Panc1 (cell line): ENCODE measurements at regions not wholly inside any gene's neighbourhood (a gene's known extent, or its start where the extent isn't known, plus 50 kb on each side); places are given as distances from the start of the nearest gene placed in this dataset.

Experiments used
- ATAC-seq: fragments of 200-7000 bp; cut with Tn5 transposase; 2 replicates; pipeline ENCODE4 v1.9.1; 2020; ENCODE audit warnings: mild to moderate bottlenecking, moderate library complexity
- BruUV-seq: library from RNA; stranded (reverse); fragments of 400-500 nt; replicated peaks from 2 replicates; lab custom pipeline; 2021; lab: Mats Ljungman, UMichigan
- CTCF ChIA-PET: fragments of 300-600 bp; sonication (Branson Sonifier 250); formaldehyde crosslinking; loops from one replicate; lab custom pipeline; 2022; ENCODE audit warnings: antibody characterized with exemption; lab: Charles Lee
- POLR2A ChIA-PET: fragments of 300-600 bp; sonication (Branson Sonifier 250); formaldehyde crosslinking; loops from one replicate; lab custom pipeline; 2022; ENCODE audit warnings: antibody characterized with exemption; lab: Charles Lee
- DNase-seq: peaks from one replicate; pipeline ENCODE4 v3.0.0-alpha.2; 2010; ENCODE audit warnings: low read depth, low spot score
- H3K27ac ChIP-seq: 2 replicates; pipeline ENCODE4 v1.5.1; 2011; ENCODE audit warnings: mild to moderate bottlenecking, low read length, inconsistent platforms
- H3K27me3 ChIP-seq: fragments of 200-500 bp; sonication (Bioruptor generic); 2 replicates; pipeline ENCODE4 v1.6.0; 2014; ENCODE audit warnings: low read length, inconsistent platforms; ENCODE audit not compliant: control insufficient read depth, insufficient read depth
- H3K36me3 ChIP-seq: fragments of 200-500 bp; sonication (Bioruptor generic); 2 replicates; pipeline ENCODE4 v1.5.1; 2014; ENCODE audit warnings: inconsistent platforms, mild to moderate bottlenecking, low read length, moderate library complexity; ENCODE audit not compliant: control insufficient read depth, insufficient read depth
- H3K4me1 ChIP-seq: 2 replicates; pipeline ENCODE4 v1.5.1; 2011; ENCODE audit warnings: inconsistent platforms, mild to moderate bottlenecking, low read length, moderate library complexity; ENCODE audit not compliant: control insufficient read depth, insufficient read depth
- H3K4me3 ChIP-seq, 2 experiments: 2 replicates each; pipeline ENCODE4 v1.5.1; 2011 to 2012; ENCODE audit warnings: low read depth in 2 of 2, low read length in 2 of 2, mild to moderate bottlenecking in 2 of 2, inconsistent platforms in 1 of 2, moderate library complexity in 1 of 2
- H3K9me3 ChIP-seq: fragments of 200-500 bp; sonication (Bioruptor generic); 2 replicates; pipeline ENCODE4 v1.5.1; 2014; ENCODE audit warnings: low read depth, mild to moderate bottlenecking, inconsistent platforms, low read length, moderate library complexity; ENCODE audit not compliant: control insufficient read depth, insufficient read depth
- POLR2AphosphoS5 ChIP-seq: IDR thresholded peaks from 2 replicates; pipeline ENCODE4 v1.6.1; 2012; ENCODE audit warnings: mild to moderate bottlenecking, low read depth, low read length, moderate library complexity
- SIN3A ChIP-seq: IDR thresholded peaks from 2 replicates; pipeline ENCODE4 v1.6.1; 2012; ENCODE audit warnings: low read depth, mild to moderate bottlenecking, low read length, moderate library complexity, borderline replicate concordance; ENCODE audit not compliant: insufficient read depth
- TCF7L2 ChIP-seq: IDR thresholded peaks from 2 replicates; pipeline ENCODE4 v1.6.1; 2011; ENCODE audit warnings: mild to moderate bottlenecking, low read depth, low read length, inconsistent platforms
- in situ Hi-C: cut with HindIII; loops from 2 replicates; pipeline ENCODE4 v1.10.0; 2016; ENCODE audit warnings: low sequenced_read_pairs, low pct_unique_long_range_greater_than_20kb
- intact Hi-C: fragments of 100-400 bp; cut with micrococcal nuclease; formaldehyde crosslinking; loops from one replicate; pipeline ENCODE4 v1.10.0; 2022; ENCODE audit not compliant: unreplicated experiment
- TF ChIP-seq, protein P1 (sequence below): fragments of 450-650 bp; IDR thresholded peaks from 2 replicates; pipeline ENCODE4 v1.5.1; 2017; ENCODE audit warnings: mild to moderate bottlenecking
- TF ChIP-seq, protein P2 (sequence below), 2 experiments: IDR thresholded peaks; 2 replicates each; pipeline ENCODE4 v1.6.1; 2011 to 2012; ENCODE audit warnings: low read depth in 2 of 2, control low read depth in 1 of 2, low read length in 1 of 2, mild to moderate bottlenecking in 1 of 2, moderate library complexity in 1 of 2; ENCODE audit not compliant: insufficient read depth in 1 of 2

DNA sequence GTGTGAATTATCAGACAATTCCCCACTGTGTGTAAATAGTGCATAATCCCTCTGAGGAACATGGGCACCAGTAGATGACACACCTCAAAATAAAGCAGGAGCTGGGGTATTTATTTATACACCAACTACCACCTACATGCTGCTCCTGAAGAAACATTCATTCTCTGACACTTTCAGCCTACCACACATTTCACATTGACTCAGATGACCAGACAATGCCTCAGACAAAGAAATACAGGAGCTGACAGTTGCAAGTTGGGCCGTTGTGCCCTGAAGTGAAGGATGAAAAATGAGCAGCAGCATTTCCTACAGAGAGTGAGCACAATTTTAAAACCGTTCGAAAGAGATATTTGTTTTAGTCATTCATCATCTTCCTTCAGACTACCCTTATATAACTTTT is 63.2 kb downstream of the RGS2 start:
- ATAC-seq (no peak), DNase-seq (no peak)
- Histone ChIP-seq H3K4me3 (no peak overlapping the region), H3K4me1 (no peaks in the 10 kb centered on the region), H3K27me3 (no peaks in the 10 kb centered on the region; the same call in 1 of the 2 replicates), H3K36me3 (no peaks in the 10 kb centered on the region), H3K27ac (no peak overlapping the region), H3K9me3 (no peaks in the 10 kb centered on the region)
- ChIA-PET CTCF (no interaction called here), POLR2A (interaction anchor here (0.5 kb wide), 1 partner anchor 538 kb away, joined by 11 read pairs; no protein-coding TSS in a partner anchor)
- no TSS peak for BruUV-seq
- TF ChIP-seq, protein P1, sequence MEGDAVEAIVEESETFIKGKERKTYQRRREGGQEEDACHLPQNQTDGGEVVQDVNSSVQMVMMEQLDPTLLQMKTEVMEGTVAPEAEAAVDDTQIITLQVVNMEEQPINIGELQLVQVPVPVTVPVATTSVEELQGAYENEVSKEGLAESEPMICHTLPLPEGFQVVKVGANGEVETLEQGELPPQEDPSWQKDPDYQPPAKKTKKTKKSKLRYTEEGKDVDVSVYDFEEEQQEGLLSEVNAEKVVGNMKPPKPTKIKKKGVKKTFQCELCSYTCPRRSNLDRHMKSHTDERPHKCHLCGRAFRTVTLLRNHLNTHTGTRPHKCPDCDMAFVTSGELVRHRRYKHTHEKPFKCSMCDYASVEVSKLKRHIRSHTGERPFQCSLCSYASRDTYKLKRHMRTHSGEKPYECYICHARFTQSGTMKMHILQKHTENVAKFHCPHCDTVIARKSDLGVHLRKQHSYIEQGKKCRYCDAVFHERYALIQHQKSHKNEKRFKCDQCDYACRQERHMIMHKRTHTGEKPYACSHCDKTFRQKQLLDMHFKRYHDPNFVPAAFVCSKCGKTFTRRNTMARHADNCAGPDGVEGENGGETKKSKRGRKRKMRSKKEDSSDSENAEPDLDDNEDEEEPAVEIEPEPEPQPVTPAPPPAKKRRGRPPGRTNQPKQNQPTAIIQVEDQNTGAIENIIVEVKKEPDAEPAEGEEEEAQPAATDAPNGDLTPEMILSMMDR, result no peak
- TF ChIP-seq POLR2AphosphoS5 (no peak), TCF7L2 (no peak), SIN3A (no peak)
- TF ChIP-seq, protein P2, sequence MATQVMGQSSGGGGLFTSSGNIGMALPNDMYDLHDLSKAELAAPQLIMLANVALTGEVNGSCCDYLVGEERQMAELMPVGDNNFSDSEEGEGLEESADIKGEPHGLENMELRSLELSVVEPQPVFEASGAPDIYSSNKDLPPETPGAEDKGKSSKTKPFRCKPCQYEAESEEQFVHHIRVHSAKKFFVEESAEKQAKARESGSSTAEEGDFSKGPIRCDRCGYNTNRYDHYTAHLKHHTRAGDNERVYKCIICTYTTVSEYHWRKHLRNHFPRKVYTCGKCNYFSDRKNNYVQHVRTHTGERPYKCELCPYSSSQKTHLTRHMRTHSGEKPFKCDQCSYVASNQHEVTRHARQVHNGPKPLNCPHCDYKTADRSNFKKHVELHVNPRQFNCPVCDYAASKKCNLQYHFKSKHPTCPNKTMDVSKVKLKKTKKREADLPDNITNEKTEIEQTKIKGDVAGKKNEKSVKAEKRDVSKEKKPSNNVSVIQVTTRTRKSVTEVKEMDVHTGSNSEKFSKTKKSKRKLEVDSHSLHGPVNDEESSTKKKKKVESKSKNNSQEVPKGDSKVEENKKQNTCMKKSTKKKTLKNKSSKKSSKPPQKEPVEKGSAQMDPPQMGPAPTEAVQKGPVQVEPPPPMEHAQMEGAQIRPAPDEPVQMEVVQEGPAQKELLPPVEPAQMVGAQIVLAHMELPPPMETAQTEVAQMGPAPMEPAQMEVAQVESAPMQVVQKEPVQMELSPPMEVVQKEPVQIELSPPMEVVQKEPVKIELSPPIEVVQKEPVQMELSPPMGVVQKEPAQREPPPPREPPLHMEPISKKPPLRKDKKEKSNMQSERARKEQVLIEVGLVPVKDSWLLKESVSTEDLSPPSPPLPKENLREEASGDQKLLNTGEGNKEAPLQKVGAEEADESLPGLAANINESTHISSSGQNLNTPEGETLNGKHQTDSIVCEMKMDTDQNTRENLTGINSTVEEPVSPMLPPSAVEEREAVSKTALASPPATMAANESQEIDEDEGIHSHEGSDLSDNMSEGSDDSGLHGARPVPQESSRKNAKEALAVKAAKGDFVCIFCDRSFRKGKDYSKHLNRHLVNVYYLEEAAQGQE (IDR thresholded peaks at IDR 0.05; ENCODE audit: insufficient read depth in 1 of 2, low read depth in 2 of 2, low read length in 1 of 2), result no peak
- intact Hi-C loops, result no loop called here
- in situ Hi-C loops, result no loop called here

DNA sequence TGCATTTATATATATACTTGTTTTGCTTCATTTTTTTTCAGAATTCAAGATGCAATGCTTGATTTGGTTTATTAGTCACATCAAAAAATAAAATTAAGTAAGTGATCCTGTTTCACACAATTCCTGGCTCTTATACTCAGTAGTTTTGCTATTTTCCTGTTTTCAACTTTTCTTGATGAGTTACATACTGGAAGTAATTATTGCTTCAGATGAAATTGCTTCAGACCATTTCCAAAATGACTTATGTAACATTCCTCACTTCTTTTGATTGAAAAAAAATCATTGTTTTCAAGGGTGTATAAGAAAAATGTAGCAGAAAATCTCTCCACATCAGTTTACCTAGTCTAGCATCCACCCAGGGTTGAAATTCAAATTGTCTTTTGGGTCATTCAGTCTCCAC is 65.0 kb downstream of the RGS2 start:
- Histone ChIP-seq H3K27ac (no peak overlapping the region), H3K4me3 (no peak overlapping the region), H3K4me1 (no peaks in the 10 kb centered on the region), H3K9me3 (no peaks in the 10 kb centered on the region), H3K36me3 (no peaks in the 10 kb centered on the region), H3K27me3 (no peaks in the 10 kb centered on the region; the same call in 1 of the 2 replicates)
- in situ Hi-C loops, result no loop called here
- intact Hi-C loops, result no loop called here
- ATAC-seq, result no peak
- POLR2A ChIA-PET, result no interaction called here
- no peak for DNase-seq
- TF ChIP-seq TCF7L2, result no peak
- TF ChIP-seq, protein P1, result no peak
- no TSS peak for BruUV-seq
- CTCF ChIA-PET, result no interaction called here

DNA sequence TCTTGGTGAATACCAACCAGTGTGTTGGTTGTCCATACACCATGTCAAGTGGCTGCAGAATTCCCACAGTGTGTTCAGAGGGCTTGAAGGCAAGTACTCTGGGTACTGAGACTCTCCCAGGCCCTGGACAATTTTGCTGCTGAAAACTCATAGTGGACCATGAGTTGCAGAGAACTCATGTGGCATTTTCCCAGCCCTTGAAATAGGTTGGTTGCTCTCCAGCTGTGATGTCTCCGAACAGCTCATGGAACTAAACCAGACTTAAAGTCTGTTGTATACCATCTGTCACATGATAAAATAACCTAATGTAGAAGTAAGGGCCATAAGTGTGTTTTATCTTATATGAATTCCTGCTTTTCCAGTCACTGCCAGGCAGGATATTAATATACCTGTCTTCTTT is 67.8 kb downstream of the RGS2 start:
- ChIA-PET CTCF (no interaction called here), POLR2A (no interaction called here)
- H3K9me3 ChIP-seq, result no peaks in the 10 kb centered on the region

More for the DNA sequence above, 67.8 kb downstream of the RGS2 start:
- ATAC-seq, result no peak
- Histone ChIP-seq H3K27me3 (no peaks in the 10 kb centered on the region; the same call in 1 of the 2 replicates), H3K4me3 (no peak overlapping the region), H3K4me1 (no peaks in the 10 kb centered on the region), H3K27ac (no peak overlapping the region), H3K36me3 (no peaks in the 10 kb centered on the region)
- intact Hi-C loops, result no loop called here
- TF ChIP-seq, protein P2 (IDR thresholded peaks at IDR 0.05; ENCODE audit: insufficient read depth in 1 of 2, low read depth in 2 of 2, low read length in 1 of 2), result no peak
- TF ChIP-seq SIN3A (no peak), POLR2AphosphoS5 (no peak), TCF7L2 (no peak)
- TF ChIP-seq, protein P1, result no peak
- in situ Hi-C loops, result no loop called here
- DNase-seq, result no peak
- BruUV-seq, result no TSS peak
